Brain microvascular endothelial cell (primary cell): ENCODE measurements at regions not wholly inside any gene's neighbourhood (a gene's known extent, or its start where the extent isn't known, plus 50 kb on each side); places are given as distances from the start of the nearest gene placed in this dataset.

ENCODE experiments used
- DNase-seq: peaks from one replicate; pipeline ENCODE4 v3.0.0-alpha.2; 2020
- H3K27ac ChIP-seq: fragments of 250-450 bp; sonication (Bioruptor Pico); 2 replicates; pipeline ENCODE4 v1.5.1; 2020; ENCODE audit warnings: mild to moderate bottlenecking, moderate library complexity
- H3K27me3 ChIP-seq: fragments of 250-450 bp; sonication (Bioruptor Pico); replicated peaks from 2 replicates; pipeline ENCODE4 v1.5.1; 2020; ENCODE audit warnings: mild to moderate bottlenecking
- H3K36me3 ChIP-seq: fragments of 250-450 bp; sonication (Bioruptor Pico); replicated peaks from 2 replicates; pipeline ENCODE4 v1.5.1; 2020; ENCODE audit warnings: mild to moderate bottlenecking
- H3K4me3 ChIP-seq: 2 replicates; pipeline ENCODE4 v1.5.1; 2011; ENCODE audit warnings: low read depth, mild to moderate bottlenecking, control low read depth, low read length, moderate library complexity
- in situ Hi-C: cut with HindIII; loops from 2 replicates; pipeline ENCODE4 v1.10.0; 2017; ENCODE audit warnings: low sequenced_read_pairs, low pct_ligation_motif_present
- TF ChIP-seq, protein P1 (sequence below): IDR thresholded peaks from 2 replicates; pipeline ENCODE4 v1.5.1; 2011; ENCODE audit warnings: low read depth, mild to moderate bottlenecking, moderate library complexity, low read length, control low read depth, inconsistent platforms; ENCODE audit errors: missing control alignments

DNA sequence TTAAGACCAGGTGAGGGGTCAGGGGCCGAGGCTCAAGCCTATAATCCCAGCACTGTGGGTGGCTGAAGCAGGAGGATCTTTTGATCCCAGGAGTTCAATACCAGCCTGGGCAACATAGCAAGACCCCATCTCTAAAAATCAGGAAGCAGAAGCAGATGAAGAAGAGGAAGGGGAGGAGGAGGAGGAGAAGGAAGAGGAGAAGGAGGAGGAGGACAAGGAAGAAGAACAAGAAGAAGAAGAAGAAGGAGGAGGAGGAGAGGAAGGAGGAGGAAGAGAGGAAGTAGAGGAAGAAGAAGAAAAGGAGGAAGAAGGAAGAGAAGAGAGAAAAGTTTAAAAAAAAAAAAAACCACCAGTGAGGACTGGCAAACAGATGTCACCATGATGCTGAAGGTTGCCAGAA lies 92.0 kb upstream of the TMEM26 start:
- TF ChIP-seq, protein P1, sequence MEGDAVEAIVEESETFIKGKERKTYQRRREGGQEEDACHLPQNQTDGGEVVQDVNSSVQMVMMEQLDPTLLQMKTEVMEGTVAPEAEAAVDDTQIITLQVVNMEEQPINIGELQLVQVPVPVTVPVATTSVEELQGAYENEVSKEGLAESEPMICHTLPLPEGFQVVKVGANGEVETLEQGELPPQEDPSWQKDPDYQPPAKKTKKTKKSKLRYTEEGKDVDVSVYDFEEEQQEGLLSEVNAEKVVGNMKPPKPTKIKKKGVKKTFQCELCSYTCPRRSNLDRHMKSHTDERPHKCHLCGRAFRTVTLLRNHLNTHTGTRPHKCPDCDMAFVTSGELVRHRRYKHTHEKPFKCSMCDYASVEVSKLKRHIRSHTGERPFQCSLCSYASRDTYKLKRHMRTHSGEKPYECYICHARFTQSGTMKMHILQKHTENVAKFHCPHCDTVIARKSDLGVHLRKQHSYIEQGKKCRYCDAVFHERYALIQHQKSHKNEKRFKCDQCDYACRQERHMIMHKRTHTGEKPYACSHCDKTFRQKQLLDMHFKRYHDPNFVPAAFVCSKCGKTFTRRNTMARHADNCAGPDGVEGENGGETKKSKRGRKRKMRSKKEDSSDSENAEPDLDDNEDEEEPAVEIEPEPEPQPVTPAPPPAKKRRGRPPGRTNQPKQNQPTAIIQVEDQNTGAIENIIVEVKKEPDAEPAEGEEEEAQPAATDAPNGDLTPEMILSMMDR: no peak
- Histone ChIP-seq H3K36me3 (no peaks in the 10 kb centered on the region), H3K27me3 (no peaks in the 10 kb centered on the region), H3K4me3 (no peak overlapping the region), H3K27ac (no peak overlapping the region)
- DNase-seq: no peak
- in situ Hi-C loops: no loop called here

DNA sequence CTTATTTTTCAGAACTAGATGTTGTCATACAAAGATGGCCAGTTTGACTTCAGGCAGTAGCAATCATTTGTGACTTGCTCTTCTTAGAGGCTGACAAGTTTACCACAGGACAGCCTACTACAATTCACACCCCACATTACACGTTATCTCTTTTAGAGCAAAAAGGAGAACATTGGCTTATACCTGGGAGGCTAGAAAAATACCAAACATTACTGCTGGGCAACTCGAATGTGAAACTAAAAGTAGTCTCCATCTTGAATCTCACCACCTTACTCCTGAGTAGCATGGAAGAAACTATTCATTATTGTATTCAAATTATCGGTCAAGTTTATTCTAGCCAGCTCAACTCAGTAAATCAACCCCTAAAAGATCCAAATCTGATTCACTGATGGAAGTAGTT lies 90.7 kb upstream of the TMEM26 start:
- Histone ChIP-seq H3K27me3 (no peaks in the 10 kb centered on the region), H3K4me3 (no peak overlapping the region), H3K27ac (no peak overlapping the region), H3K36me3 (no peaks in the 10 kb centered on the region)
- TF ChIP-seq, protein P1: no peak
- DNase-seq: no peak
- in situ Hi-C loops: no loop called here

DNA sequence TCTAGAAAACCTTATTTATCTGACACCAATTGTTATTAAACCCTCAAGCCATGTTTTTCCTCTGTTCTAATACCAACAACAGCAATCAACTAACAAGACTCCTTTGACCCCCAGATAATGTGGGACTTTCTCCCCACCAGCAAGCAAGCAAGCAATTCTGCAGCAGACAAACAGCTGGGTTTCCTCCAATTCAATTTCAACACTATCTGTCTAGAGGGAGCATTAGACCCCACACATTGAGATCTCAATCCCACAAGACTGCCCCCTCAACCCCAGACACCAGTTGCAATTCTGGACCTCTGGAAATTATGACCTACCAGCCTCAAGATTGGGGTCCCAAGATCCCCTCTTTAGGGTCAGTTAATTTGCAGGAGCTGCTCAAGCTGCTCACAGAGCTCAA lies 89.4 kb upstream of the TMEM26 start:
- Histone ChIP-seq H3K27me3 (no peaks in the 10 kb centered on the region), H3K27ac (no peak overlapping the region), H3K4me3 (no peak overlapping the region), H3K36me3 (no peaks in the 10 kb centered on the region)
- DNase-seq: no peak
- in situ Hi-C loops: no loop called here
- TF ChIP-seq, protein P1: no peak

GRCh38 chr10:61541960-61542359 lies 88.8 kb upstream of the TMEM26 start:
- no peaks in the 10 kb centered on the region for H3K36me3 ChIP-seq
- H3K27ac ChIP-seq: no peak overlapping the region
- no peak overlapping the region for H3K4me3 ChIP-seq
- TF ChIP-seq, protein P1: no peak
- in situ Hi-C loops: no loop called here
- no peaks in the 10 kb centered on the region for H3K27me3 ChIP-seq
- DNase-seq: no peak

GRCh38 chr10:61539876-61540275 lies 86.7 kb upstream of the TMEM26 start:
- TF ChIP-seq, protein P1: no peak
- in situ Hi-C loops: no loop called here
- Histone ChIP-seq H3K36me3 (no peaks in the 10 kb centered on the region), H3K27me3 (no peaks in the 10 kb centered on the region), H3K27ac (no peak overlapping the region), H3K4me3 (no peak overlapping the region)
- DNase-seq: no peak

- Histone ChIP-seq H3K27ac (no peak overlapping the region), H3K4me3 (no peak overlapping the region), H3K36me3 (no peaks in the 10 kb centered on the region), H3K27me3 (no peaks in the 10 kb centered on the region)
- TF ChIP-seq, protein P1: no peak
- no peak for DNase-seq
- in situ Hi-C loops: no loop called here
These were observed 76.0 kb upstream of the TMEM26 start for GRCh38 chr10:61529208-61529607.
